ENCODE measurements at regions not wholly inside any gene's neighbourhood (a gene's known extent, or its start where the extent isn't known, plus 50 kb on each side); places are given as distances from the start of the nearest gene placed in this dataset.
"Not testable (repeated sequence)": the region's sequence is repeated elsewhere in the genome, so short reads cannot be mapped to it uniquely, and the experiment has no call there.

DNA sequence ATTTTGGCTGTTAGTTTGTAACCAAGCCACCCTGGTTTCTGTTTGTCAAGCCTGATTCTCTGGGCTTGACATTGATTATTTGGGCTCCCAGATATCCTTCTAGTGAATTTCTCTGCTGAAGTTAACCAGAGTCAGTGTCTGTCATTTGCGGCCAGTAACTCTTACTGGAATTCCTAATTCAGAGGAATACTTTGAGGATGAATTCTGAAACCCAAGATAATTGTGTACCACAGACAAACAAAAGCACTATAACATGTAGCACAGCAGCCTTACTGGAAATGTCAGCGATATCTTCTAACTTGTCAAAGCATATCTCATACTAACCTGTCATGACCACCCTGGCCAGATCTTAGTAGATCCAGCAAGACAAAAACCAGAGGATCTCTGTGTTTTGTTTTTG lies 84.4 kb upstream of the HIF1A start (continued):
- TF ChIP-seq, protein P1, sequence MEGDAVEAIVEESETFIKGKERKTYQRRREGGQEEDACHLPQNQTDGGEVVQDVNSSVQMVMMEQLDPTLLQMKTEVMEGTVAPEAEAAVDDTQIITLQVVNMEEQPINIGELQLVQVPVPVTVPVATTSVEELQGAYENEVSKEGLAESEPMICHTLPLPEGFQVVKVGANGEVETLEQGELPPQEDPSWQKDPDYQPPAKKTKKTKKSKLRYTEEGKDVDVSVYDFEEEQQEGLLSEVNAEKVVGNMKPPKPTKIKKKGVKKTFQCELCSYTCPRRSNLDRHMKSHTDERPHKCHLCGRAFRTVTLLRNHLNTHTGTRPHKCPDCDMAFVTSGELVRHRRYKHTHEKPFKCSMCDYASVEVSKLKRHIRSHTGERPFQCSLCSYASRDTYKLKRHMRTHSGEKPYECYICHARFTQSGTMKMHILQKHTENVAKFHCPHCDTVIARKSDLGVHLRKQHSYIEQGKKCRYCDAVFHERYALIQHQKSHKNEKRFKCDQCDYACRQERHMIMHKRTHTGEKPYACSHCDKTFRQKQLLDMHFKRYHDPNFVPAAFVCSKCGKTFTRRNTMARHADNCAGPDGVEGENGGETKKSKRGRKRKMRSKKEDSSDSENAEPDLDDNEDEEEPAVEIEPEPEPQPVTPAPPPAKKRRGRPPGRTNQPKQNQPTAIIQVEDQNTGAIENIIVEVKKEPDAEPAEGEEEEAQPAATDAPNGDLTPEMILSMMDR (conservative IDR thresholded peaks at IDR 0.05; ENCODE audit: low read depth in 2 of 2) = no peak
- TF ChIP-seq, protein P2, sequence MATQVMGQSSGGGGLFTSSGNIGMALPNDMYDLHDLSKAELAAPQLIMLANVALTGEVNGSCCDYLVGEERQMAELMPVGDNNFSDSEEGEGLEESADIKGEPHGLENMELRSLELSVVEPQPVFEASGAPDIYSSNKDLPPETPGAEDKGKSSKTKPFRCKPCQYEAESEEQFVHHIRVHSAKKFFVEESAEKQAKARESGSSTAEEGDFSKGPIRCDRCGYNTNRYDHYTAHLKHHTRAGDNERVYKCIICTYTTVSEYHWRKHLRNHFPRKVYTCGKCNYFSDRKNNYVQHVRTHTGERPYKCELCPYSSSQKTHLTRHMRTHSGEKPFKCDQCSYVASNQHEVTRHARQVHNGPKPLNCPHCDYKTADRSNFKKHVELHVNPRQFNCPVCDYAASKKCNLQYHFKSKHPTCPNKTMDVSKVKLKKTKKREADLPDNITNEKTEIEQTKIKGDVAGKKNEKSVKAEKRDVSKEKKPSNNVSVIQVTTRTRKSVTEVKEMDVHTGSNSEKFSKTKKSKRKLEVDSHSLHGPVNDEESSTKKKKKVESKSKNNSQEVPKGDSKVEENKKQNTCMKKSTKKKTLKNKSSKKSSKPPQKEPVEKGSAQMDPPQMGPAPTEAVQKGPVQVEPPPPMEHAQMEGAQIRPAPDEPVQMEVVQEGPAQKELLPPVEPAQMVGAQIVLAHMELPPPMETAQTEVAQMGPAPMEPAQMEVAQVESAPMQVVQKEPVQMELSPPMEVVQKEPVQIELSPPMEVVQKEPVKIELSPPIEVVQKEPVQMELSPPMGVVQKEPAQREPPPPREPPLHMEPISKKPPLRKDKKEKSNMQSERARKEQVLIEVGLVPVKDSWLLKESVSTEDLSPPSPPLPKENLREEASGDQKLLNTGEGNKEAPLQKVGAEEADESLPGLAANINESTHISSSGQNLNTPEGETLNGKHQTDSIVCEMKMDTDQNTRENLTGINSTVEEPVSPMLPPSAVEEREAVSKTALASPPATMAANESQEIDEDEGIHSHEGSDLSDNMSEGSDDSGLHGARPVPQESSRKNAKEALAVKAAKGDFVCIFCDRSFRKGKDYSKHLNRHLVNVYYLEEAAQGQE (IDR thresholded peaks at IDR 0.05; ENCODE audit: unreplicated experiment) = no peak
- TF ChIP-seq NANOG (IDR thresholded peaks at IDR 0.05; ENCODE audit: borderline replicate concordance) (no peak), EZH2phosphoT487 (IDR thresholded peaks at IDR 0.05; ENCODE audit: unreplicated experiment) (no peak), POLR2AphosphoS5 (IDR thresholded peaks at IDR 0.05; ENCODE audit: low read depth) (no peak)

DNA sequence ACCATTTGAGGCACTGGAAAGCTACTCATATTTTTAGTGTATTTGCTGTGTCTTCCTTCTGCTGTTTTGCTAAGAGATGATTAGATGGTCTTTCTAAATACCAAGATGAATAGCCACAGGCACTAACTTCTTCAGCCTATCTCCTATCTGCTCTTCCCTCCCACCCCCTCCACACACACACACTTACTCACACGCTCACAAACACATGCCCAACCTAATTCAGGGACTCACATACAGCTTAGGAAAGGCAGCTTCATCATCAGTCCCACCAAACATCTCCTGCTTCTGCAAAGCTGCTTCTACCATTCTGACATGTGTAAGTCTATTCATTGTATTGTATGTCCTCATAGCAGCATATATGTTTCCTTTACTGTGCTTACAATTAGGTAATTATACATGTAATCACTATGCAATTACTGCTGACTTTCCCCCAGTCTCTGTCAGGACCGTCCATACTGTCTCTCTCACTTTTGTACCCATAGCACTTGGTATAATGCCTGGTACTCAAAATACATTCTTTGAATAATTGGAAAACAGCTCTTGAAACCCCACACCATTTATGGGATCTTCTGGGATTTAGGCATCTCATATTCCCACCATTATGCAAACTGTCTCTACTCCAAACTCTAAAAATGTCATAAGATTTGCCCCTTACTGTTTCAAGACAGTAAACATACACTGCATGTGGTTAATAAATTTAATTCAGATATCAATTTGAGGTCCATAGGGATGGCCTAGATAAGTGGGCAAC lies 83.3 kb upstream of the HIF1A start:
- Histone ChIP-seq H3K27ac (ENCODE audit: low read depth) (no peak overlapping the region), H2AFZ (no peak overlapping the region), H3F3A (replicated peaks; ENCODE audit: low read depth) (0 out of 2 replicates have a peak, but pooled peaks cover 10% of the 10 kb centered on the region), H3K79me2 (replicated peaks; ENCODE audit: insufficient read depth) (no peaks in the 10 kb centered on the region), H3K27me3 (ENCODE audit: insufficient read depth) (no peaks in the 10 kb centered on the region), H3K9me2 (ENCODE audit: insufficient read depth) (no peaks in the 10 kb centered on the region), H3K4me3 (no peak overlapping the region), H4K20me1 (replicated peaks; ENCODE audit: insufficient read depth) (no peaks in the 10 kb centered on the region), H3K36me3 (ENCODE audit: insufficient read depth) (no peaks in the 10 kb centered on the region), H3K4me2 (no peak overlapping the region), H3K4me1 (ENCODE audit: insufficient read depth) (peaks cover 52% of the 10 kb centered on the region)
- no peak overlapping the region for H3K4me3 Mint-ChIP-seq
- DNase-seq (ENCODE audit: low spot score) (no peak), ATAC-seq (no peak)
- no peaks in the 10 kb centered on the region for H3K36me3 Mint-ChIP-seq (ENCODE audit: low read depth)
- H3K9me3 Mint-ChIP-seq = no peaks in the 10 kb centered on the region
- H3K27ac Mint-ChIP-seq = no peak overlapping the region
- no peak for TF ChIP-seq EZH2 (IDR thresholded peaks at IDR 0.05; ENCODE audit: low read depth, unreplicated experiment)
- peaks cover 3% of the 10 kb centered on the region for H3K27me3 Mint-ChIP-seq (ENCODE audit: insufficient read depth, low read depth, poor library complexity)
- peaks cover 61% of the 10 kb centered on the region for H3K4me1 Mint-ChIP-seq

DNA sequence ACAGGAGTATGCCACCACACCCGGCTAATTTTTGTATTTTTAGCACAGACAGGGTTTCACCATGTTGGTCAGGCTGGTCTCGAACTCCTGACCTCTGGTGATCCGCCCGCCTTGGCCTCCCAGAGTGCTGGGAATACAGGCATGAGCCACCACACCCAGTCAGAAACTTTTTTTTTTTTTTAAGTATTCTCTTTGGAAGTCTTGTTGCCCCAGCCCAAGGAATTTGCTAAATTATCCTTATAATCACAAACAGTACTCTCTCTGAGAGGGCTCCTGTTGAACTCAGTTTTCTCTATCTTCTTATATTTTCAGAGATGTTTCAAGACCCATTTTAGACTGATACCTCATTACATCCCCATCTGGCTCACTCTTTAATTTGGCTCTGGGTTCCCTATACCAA lies 82.3 kb upstream of the HIF1A start:
- not testable (repeated sequence) for H3K27me3 ChIP-seq (ENCODE audit: insufficient read depth); H3K27me3 Mint-ChIP-seq (ENCODE audit: insufficient read depth, low read depth, poor library complexity); H3K36me3 ChIP-seq (ENCODE audit: insufficient read depth); H3K27ac ChIP-seq (ENCODE audit: low read depth); H3K4me3 Mint-ChIP-seq; H4K20me1 ChIP-seq (replicated peaks; ENCODE audit: insufficient read depth); H3K9me2 ChIP-seq (ENCODE audit: insufficient read depth); H2AFZ ChIP-seq; ATAC-seq; H3K79me2 ChIP-seq (replicated peaks; ENCODE audit: insufficient read depth); H3K9me3 Mint-ChIP-seq; H3K4me2 ChIP-seq; H3K4me3 ChIP-seq; H3K27ac Mint-ChIP-seq; H3K36me3 Mint-ChIP-seq (ENCODE audit: low read depth)
- peaks cover 52% of the 10 kb centered on the region for H3K4me1 Mint-ChIP-seq
- Histone ChIP-seq H3F3A (replicated peaks; ENCODE audit: low read depth) (0 out of 2 replicates have a peak, but pooled peaks cover 10% of the 10 kb centered on the region), H3K4me1 (ENCODE audit: insufficient read depth) (peaks cover 42% of the 10 kb centered on the region)
- peak; percentile 35 for DNase-seq (ENCODE audit: low spot score)
